HepG2 (cell line): ENCODE measurements at regions not wholly inside any gene's neighbourhood (a gene's known extent, or its start where the extent isn't known, plus 50 kb on each side); places are given as distances from the start of the nearest gene placed in this dataset.

Source experiments
- ARID5B ChIP-seq: IDR thresholded peaks from 2 replicates; pipeline ENCODE4 v1.4.0; 2020; ENCODE audit warnings: mild to moderate bottlenecking, missing genetic modification reagents
- ATF2 ChIP-seq: sonication (generic); formaldehyde crosslinking; IDR thresholded peaks from 2 replicates; pipeline ENCODE4 v1.4.0; 2020; ENCODE audit warnings: missing genetic modification reagents
- DDIT3 ChIP-seq: sonication (generic); formaldehyde crosslinking; IDR thresholded peaks from 2 replicates; pipeline ENCODE4 v1.4.0; 2020; ENCODE audit warnings: mild to moderate bottlenecking, missing genetic modification reagents
- DPF2 ChIP-seq: sonication (generic); formaldehyde crosslinking; IDR thresholded peaks from 2 replicates; pipeline ENCODE4 v1.4.0; 2020; ENCODE audit warnings: mild to moderate bottlenecking, low read depth, missing genetic modification reagents, borderline replicate concordance
- ELF3 ChIP-seq: IDR thresholded peaks from 2 replicates; pipeline ENCODE4 v1.6.1; 2016; ENCODE audit warnings: missing genetic modification reagents, missing compliant biosample characterization
- FOSL2 ChIP-seq: sonication (generic); formaldehyde crosslinking; IDR thresholded peaks from 2 replicates; pipeline ENCODE4 v1.4.0; 2020; ENCODE audit warnings: missing genetic modification reagents
- HMGXB4 ChIP-seq, 2 experiments: sonication (generic) in 1 of 2; formaldehyde crosslinking in 1 of 2; IDR thresholded peaks; 2 replicates each; pipeline versions ENCODE4 v1.4.0 to v1.6.1; 2018 to 2020; ENCODE audit warnings: missing genetic modification reagents in 2 of 2, borderline replicate concordance in 1 of 2, low read depth in 1 of 2, mild to moderate bottlenecking in 1 of 2, missing biosample characterization in 1 of 2
- KDM5B ChIP-seq: sonication (generic); formaldehyde crosslinking; IDR thresholded peaks from 2 replicates; pipeline ENCODE4 v1.4.0; 2020; ENCODE audit warnings: missing genetic modification reagents, mild to moderate bottlenecking, borderline replicate concordance
- TFAP4 ChIP-seq: sonication (generic); IDR thresholded peaks from 2 replicates; pipeline ENCODE4 v1.6.1; 2016; ENCODE audit warnings: low read depth, borderline replicate concordance
- XRCC5 ChIP-seq: fragments of 200-400 bp; formaldehyde crosslinking; optimal IDR thresholded peaks from 2 replicates; pipeline ENCODE3; 2017; ENCODE audit warnings: mild to moderate bottlenecking, low read length
- YY1 ChIP-seq: IDR thresholded peaks from 2 replicates; pipeline ENCODE4 v1.6.1; 2011; ENCODE audit warnings: low read length, low read depth, moderate library complexity, mild to moderate bottlenecking; ENCODE audit not compliant: insufficient read depth, insufficient replicate concordance
- ZFP91 ChIP-seq: sonication (generic); formaldehyde crosslinking; IDR thresholded peaks from 2 replicates; pipeline ENCODE4 v1.9.0; 2022; ENCODE audit warnings: missing genetic modification reagents, mild to moderate bottlenecking, borderline replicate concordance
- ZNF281 ChIP-seq: sonication (generic); formaldehyde crosslinking; IDR thresholded peaks from 2 replicates; pipeline ENCODE4 v1.4.0; 2020; ENCODE audit warnings: missing genetic modification reagents, borderline replicate concordance

- TF ChIP-seq ARID5B (peak; percentile 51; the same call in 1 of the 2 replicates), DDIT3 (no peak), TFAP4 (0 out of 2 replicates have a peak, but pooled peaks have one; percentile 19), ELF3 (CRISPR knock-in tag) (peak; percentile 34; the same call in 1 of the 2 replicates), HMGXB4 (CRISPR knock-in tag; IDR thresholded peaks at IDR 0.05; ENCODE audit: borderline replicate concordance in 1 of 2, low read depth in 1 of 2) (peak in 1 of 2 experiments; percentile 44; a peak in 1 of 4 replicates), YY1 (peak; percentile 33), ZFP91 (CRISPR knock-in tag) (peak; percentile 66), DPF2 (CRISPR knock-in tag) (no peak), KDM5B (0 out of 2 replicates have a peak, but pooled peaks have one; percentile 20), ATF2 (CRISPR knock-in tag) (0 out of 2 replicates have a peak, but pooled peaks have one; percentile 38), FOSL2 (CRISPR knock-in tag) (0 out of 2 replicates have a peak, but pooled peaks have one; percentile 18), XRCC5 (peak; percentile 38), ZNF281 (CRISPR knock-in tag) (peak; percentile 20; the same call in 1 of the 2 replicates)
These were observed 70.8 kb upstream of the UCN3 start (continued) for GRCh38 chr10:5293691-5294550.
